ENCODE measurements at regions not wholly inside any gene's neighbourhood (a gene's known extent, or its start where the extent isn't known, plus 50 kb on each side); places are given as distances from the start of the nearest gene placed in this dataset.
"Not testable (repeated sequence)": the region's sequence is repeated elsewhere in the genome, so short reads cannot be mapped to it uniquely, and the experiment has no call there.

DNA sequence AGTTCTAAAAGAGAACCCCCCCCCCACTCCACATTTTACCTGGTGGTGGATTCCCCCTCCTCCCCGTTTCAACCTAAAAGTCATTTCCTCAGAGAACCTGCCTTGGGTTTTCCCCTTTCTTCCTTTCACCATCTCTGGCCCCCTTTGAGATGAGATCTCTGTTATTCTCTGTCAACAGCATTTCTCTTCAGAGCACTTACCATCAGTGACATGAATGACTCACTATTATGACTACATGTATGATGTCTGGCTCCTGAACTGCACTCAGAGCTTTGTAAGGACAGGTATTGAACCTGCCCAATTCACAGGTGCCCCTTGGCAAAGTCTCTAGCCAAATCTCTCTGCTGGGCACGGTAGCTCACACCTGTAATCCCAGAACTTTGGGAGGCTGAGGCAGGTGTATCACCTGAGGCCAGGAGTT is 61.4 kb upstream of the JARID2 start:
- ATAC-seq (no peak), DNase-seq (no peak)
- intact Hi-C loops (cut with DNase I), result no loop called here

DNA sequence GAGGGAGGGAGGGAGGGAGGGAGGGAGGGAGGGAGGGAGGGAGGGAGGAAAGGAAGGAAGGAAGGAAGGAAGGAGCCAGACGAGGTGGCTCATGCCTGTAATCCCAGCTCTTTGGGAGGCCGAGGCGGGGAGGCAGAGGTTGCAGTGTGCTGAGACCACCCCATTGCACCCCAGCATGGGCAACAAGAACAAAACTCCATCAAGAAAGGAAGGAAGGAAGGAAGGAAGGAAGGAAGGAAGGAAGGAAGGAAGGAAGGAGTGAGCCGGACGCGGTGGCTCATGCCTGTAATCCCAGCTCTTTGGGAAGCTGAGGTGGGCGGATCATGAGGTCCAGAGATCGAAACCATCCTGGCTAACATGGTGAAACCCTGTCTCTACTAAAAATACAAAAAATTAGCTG is 60.8 kb upstream of the JARID2 start:
- DNase-seq; intact Hi-C loops (cut with DNase I); ATAC-seq: not testable (repeated sequence)

DNA sequence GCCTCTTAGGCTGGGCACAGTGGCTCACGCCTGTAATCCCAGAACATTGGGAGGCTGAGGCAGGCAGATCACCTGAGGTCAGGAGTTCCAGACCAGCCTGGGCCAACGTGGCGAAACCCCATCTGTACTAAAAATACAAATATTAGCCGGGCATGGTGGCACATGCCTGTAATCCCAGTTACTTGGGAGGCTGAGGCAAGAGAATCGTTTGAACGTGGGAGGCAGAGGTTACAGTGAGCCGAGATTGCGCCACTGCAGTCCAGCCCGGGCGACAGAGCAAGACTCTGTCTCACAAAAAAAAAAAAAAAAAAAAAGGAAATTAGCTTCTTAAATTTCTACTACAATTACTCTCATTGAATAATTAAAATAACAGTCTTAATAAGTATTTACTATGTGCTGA is 52.4 kb upstream of the JARID2 start:
- intact Hi-C loops (cut with DNase I); DNase-seq; ATAC-seq: not testable (repeated sequence)

DNA sequence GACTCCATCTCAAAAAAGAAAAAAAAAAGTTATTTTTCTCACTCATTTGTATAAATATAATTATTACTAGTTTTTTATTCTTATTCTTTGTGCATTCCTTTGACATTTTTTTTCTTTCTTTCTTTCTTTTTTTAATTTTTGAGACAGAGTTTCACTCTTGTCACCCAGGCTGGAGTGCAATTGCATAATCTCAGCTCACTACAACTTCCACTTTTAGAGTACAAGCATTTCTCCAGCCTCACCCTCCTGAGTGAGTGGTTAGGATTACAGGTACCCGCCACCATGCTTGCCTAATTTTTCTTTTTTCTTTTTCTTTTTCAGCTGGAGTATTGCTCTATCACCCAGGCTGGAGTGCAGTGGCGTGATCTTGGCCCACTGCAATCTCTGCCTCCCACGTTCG is 51.4 kb upstream of the JARID2 start:
- ATAC-seq, result no peak
- intact Hi-C loops (cut with DNase I), result no loop called here
- DNase-seq, result no peak
